WERI-Rb-1 (cell line): ENCODE measurements at regions not wholly inside any gene's neighbourhood (a gene's known extent, or its start where the extent isn't known, plus 50 kb on each side); places are given as distances from the start of the nearest gene placed in this dataset.

Experiments used
- DNase-seq: peaks from one replicate; pipeline ENCODE4 v3.0.0-alpha.2; 2020
- H3K27ac ChIP-seq: fragments of 250-450 bp; sonication (Bioruptor Pico); 2 replicates; pipeline ENCODE4 v1.5.1; 2020; ENCODE audit warnings: mild to moderate bottlenecking, moderate library complexity
- H3K27me3 ChIP-seq: fragments of 250-450 bp; sonication (Bioruptor Pico); 2 replicates; pipeline ENCODE4 v1.5.1; 2021; ENCODE audit warnings: mild to moderate bottlenecking, low read depth, moderate library complexity; ENCODE audit not compliant: insufficient read depth, severe bottlenecking
- H3K36me3 ChIP-seq: fragments of 250-450 bp; sonication (Bioruptor Pico); 2 replicates; pipeline ENCODE4 v1.5.1; 2020; ENCODE audit warnings: mild to moderate bottlenecking, moderate library complexity
- H3K4me3 ChIP-seq: 2 replicates; pipeline ENCODE4 v1.5.1; 2011; ENCODE audit warnings: low read depth, mild to moderate bottlenecking, control low read depth, low read length
- H3K9me3 ChIP-seq: fragments of 250-450 bp; sonication (Bioruptor Pico); 2 replicates; pipeline ENCODE4 v1.5.1; 2021; ENCODE audit warnings: mild to moderate bottlenecking, moderate library complexity; ENCODE audit not compliant: severe bottlenecking
- TF ChIP-seq, protein P1 (sequence below): IDR thresholded peaks from 2 replicates; pipeline ENCODE4 v1.5.1; 2011; ENCODE audit warnings: low read depth, mild to moderate bottlenecking, control low read depth, inconsistent platforms, low read length

DNA sequence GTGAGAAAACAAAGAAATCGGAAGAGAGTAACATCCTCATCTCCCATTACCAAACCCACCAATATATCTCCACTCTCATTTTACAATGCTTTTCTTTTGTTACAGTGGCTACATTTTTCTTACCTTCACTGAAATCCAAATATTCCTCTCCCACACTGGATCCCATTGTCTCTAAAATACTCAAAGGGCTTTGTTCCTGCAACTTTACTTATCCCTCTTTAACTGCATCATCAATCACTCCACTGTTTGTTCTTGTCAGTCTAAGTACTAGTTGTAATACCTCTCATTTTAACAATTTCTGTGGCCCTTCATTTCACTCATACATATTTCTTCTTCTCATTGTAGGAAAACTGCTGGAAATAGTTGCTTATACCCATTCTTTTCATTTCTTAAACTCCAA, 464.2 kb upstream of the PIK3C3 start:
- Histone ChIP-seq H3K36me3 (no peaks in the 10 kb centered on the region), H3K4me3 (no peak overlapping the region), H3K9me3 (no peaks in the 10 kb centered on the region), H3K27ac (no peak overlapping the region), H3K27me3 (no peaks in the 10 kb centered on the region)
- TF ChIP-seq, protein P1, sequence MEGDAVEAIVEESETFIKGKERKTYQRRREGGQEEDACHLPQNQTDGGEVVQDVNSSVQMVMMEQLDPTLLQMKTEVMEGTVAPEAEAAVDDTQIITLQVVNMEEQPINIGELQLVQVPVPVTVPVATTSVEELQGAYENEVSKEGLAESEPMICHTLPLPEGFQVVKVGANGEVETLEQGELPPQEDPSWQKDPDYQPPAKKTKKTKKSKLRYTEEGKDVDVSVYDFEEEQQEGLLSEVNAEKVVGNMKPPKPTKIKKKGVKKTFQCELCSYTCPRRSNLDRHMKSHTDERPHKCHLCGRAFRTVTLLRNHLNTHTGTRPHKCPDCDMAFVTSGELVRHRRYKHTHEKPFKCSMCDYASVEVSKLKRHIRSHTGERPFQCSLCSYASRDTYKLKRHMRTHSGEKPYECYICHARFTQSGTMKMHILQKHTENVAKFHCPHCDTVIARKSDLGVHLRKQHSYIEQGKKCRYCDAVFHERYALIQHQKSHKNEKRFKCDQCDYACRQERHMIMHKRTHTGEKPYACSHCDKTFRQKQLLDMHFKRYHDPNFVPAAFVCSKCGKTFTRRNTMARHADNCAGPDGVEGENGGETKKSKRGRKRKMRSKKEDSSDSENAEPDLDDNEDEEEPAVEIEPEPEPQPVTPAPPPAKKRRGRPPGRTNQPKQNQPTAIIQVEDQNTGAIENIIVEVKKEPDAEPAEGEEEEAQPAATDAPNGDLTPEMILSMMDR, result no peak
- DNase-seq, result no peak

DNA sequence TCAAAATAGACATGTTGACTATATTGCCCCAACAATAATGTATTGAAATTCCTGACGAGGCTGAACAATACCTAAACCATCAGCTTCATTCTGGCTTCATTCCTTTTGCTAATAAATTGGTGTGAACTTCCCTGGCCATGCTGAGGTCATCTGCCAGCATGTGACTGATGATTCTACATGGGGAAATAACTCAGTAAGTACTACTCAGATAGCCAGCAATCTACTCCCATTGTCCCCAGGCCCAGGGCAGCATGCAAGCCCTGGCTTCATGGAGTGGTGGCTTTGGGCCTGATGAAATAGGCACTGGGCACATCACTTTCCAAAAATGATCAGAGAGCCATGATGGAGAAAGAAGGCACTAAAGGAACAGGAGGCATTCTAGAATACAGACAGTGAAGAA, 468.5 kb upstream of the PIK3C3 start:
- no peak for DNase-seq
- Histone ChIP-seq H3K36me3 (no peaks in the 10 kb centered on the region), H3K27ac (no peak overlapping the region), H3K27me3 (no peaks in the 10 kb centered on the region), H3K4me3 (no peak overlapping the region), H3K9me3 (no peaks in the 10 kb centered on the region)
- TF ChIP-seq, protein P1, result no peak

DNA sequence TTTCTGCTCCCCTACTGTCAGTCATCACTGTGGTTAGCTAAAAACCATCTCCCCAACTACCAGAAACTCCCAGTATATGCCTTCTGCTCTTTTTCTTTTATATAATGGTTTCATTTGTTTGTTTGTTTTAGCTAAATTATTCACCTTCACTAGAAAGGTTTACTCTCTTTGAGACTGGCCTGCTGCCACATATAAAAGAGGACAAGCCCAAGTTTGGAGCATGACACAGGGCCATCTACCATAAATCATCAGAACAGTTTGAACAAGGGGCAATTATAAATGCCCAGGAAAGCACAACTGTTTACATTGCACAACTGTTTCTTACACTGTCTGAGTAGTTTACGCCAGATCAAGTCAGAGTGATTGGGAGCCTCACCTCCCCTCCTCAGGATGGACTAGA, 471.0 kb upstream of the PIK3C3 start:
- H3K9me3 ChIP-seq, result no peaks in the 10 kb centered on the region
- no peak overlapping the region for H3K27ac ChIP-seq
- no peaks in the 10 kb centered on the region for H3K36me3 ChIP-seq
- H3K27me3 ChIP-seq, result no peaks in the 10 kb centered on the region
- DNase-seq, result no peak
- TF ChIP-seq, protein P1, result no peak
- no peak overlapping the region for H3K4me3 ChIP-seq

DNA sequence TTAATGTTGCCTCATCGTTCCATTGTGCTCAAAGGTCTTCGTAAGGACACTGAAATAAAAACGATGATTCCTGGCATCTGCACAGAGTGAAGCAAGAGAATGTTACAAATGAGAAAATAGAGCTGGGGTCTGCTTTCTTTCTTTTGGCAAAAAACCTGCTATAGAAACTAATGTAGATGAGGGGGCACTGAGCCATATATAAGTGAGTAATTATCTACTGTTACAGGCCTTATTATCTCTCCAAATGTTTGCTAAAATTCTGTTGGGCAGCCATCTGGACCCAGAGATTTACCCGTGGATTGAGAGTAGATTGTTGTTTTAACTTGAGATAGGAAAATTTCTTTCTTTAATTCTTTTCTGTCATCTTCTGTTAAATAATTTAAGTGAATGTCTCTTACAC, 472.5 kb upstream of the PIK3C3 start:
- no peak for DNase-seq
- Histone ChIP-seq H3K27ac (no peak overlapping the region), H3K36me3 (no peaks in the 10 kb centered on the region), H3K27me3 (no peaks in the 10 kb centered on the region), H3K9me3 (no peaks in the 10 kb centered on the region), H3K4me3 (no peak overlapping the region)
- TF ChIP-seq, protein P1, result no peak

DNA sequence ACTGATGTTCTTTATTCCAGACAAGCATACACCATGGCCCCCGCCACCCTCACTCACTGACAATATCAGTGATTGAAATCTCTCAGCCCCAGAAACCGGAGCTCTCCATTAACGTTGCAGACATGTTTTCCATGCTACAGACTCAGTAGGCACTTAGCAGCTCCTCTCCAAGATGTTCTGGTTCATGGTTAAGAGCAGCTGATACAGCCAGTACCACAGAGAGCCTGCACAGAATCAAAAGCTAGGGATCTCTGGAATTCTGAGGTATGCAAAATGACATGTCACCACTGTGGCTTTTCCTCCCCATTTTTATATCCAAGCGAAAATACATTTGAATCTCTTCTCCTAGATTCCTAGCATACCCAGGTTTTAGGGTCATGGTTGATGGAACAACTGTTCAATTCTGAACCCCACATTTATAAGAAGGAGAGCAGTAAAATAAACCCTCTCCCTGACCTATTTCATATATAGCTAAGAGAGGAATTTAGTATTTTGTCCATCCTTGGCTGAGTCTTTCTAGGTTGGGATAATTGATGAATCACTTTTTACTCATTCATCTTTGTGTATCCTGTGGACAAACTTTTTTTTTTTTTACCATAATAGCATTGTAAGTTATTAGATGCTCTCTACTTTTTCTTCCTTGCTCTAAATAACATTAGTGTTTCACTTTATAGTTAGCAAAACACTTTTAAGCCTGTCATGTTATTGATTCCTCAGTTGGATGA, 488.4 kb upstream of the PIK3C3 start:
- H3K27me3 ChIP-seq, result no peaks in the 10 kb centered on the region
- TF ChIP-seq, protein P1, result no peak
- no peak overlapping the region for H3K27ac ChIP-seq
- H3K36me3 ChIP-seq, result no peaks in the 10 kb centered on the region
- H3K9me3 ChIP-seq, result no peaks in the 10 kb centered on the region
- no peak overlapping the region for H3K4me3 ChIP-seq
- DNase-seq, result no peak

DNA sequence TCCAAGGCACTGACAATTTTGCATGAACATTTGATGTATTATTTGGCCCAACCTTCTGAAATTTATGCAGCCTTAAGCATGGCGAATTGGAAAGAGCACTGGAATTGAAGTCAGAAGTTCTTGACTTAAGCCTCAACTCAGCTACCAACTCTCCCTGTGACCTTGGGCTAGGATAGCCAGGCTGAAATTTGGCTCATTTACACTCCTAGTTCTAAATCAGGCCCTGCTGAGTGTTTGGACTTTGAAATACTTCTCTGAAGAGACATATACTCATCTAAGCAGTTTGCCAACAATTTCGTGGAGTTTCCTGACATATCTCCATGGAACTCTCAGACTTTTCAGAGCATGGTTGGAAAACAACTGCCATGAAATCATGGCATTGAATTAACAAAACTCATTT, 489.6 kb upstream of the PIK3C3 start:
- TF ChIP-seq, protein P1, result no peak
- Histone ChIP-seq H3K4me3 (no peak overlapping the region), H3K27me3 (no peaks in the 10 kb centered on the region), H3K9me3 (no peaks in the 10 kb centered on the region), H3K27ac (no peak overlapping the region), H3K36me3 (no peaks in the 10 kb centered on the region)
- DNase-seq, result no peak
